GM21825 (cell line): ENCODE measurements at regions not wholly inside any gene's neighbourhood (a gene's known extent, or its start where the extent isn't known, plus 50 kb on each side); places are given as distances from the start of the nearest gene placed in this dataset.

ENCODE experiments used
- ATAC-seq: cut with Tn5 transposase; IDR thresholded peaks from one replicate; pipeline ENCODE4 v1.9.1; 2021; ENCODE audit warnings: mild to moderate bottlenecking, moderate library complexity; ENCODE audit not compliant: unreplicated experiment

GRCh38 chr7:21084286-21084685 is 297.6 kb upstream of the SP8 start:
- ATAC-seq, result no peak

- no peak for ATAC-seq
Measured at GRCh38 chr7:21086688-21087087, 300.0 kb upstream of the SP8 start.

- no peak for ATAC-seq
Measured at GRCh38 chr7:21089653-21090052, 303.0 kb upstream of the SP8 start.

GRCh38 chr7:21092766-21093702 is 306.3 kb upstream of the SP8 start:
- no peak for ATAC-seq

- no peak for ATAC-seq
Measured at GRCh38 chr7:21094589-21094988, 307.9 kb upstream of the SP8 start.

GRCh38 chr7:21099432-21099831 is 312.7 kb upstream of the SP8 start:
- ATAC-seq, result no peak

GRCh38 chr7:21099955-21100354 is 313.3 kb upstream of the SP8 start:
- ATAC-seq, result no peak

- ATAC-seq, result no peak
Measured at GRCh38 chr7:21101541-21101940, 314.9 kb upstream of the SP8 start.

GRCh38 chr7:21103426-21104123 is 316.9 kb upstream of the SP8 start:
- ATAC-seq, result no peak

- ATAC-seq, result no peak
Measured at GRCh38 chr7:21104124-21104500, 317.4 kb upstream of the SP8 start.

GRCh38 chr7:21106296-21106732 is 319.6 kb upstream of the SP8 start:
- ATAC-seq, result no peak

- no peak for ATAC-seq
Measured at GRCh38 chr7:21107101-21107500, 320.4 kb upstream of the SP8 start.

- no peak for ATAC-seq
Measured at GRCh38 chr7:21108182-21108581, 319.7 kb upstream of the SP4 start.

GRCh38 chr7:21113609-21114415 is 314.1 kb upstream of the SP4 start:
- no peak for ATAC-seq

GRCh38 chr7:21123586-21123985 is 304.3 kb upstream of the SP4 start:
- no peak for ATAC-seq

GRCh38 chr7:21125297-21125696 is 302.6 kb upstream of the SP4 start:
- no peak for ATAC-seq

GRCh38 chr7:21128062-21128817 is 299.6 kb upstream of the SP4 start:
- no peak for ATAC-seq

- ATAC-seq, result no peak
Measured at GRCh38 chr7:21131897-21132296, 296.0 kb upstream of the SP4 start.

- ATAC-seq, result no peak
Measured at GRCh38 chr7:21134631-21135030, 293.3 kb upstream of the SP4 start.

- ATAC-seq, result no peak
Measured at GRCh38 chr7:21135437-21135836, 292.4 kb upstream of the SP4 start.

GRCh38 chr7:21137640-21138039 is 290.2 kb upstream of the SP4 start:
- no peak for ATAC-seq
